Stomach (tissue), 4 donors: ENCODE measurements at regions not wholly inside any gene's neighbourhood (a gene's known extent, or its start where the extent isn't known, plus 50 kb on each side); places are given as distances from the start of the nearest gene placed in this dataset.

Experiments used
- CTCF ChIP-seq, 7 experiments: fragments of 450-650 bp in 4 of 7; fragments of 200-600 bp in 3 of 7; sonication (generic) in 3 of 7; IDR thresholded peaks; one replicate each; pipeline ENCODE4 v1.5.1; 2016 to 2019; ENCODE audit warnings: antibody characterized with exemption in 7 of 7, control low read depth in 2 of 7, mild to moderate bottlenecking in 1 of 7
- POLR2AphosphoS5 ChIP-seq, 3 donors: sonication (generic); formaldehyde crosslinking; IDR thresholded peaks; one replicate each; pipeline ENCODE4 v1.6.1; 2016; ENCODE audit warnings: antibody characterized with exemption in 3 of 3

GRCh38 chr18:42417189-42417588 is 462.2 kb downstream of the PIK3C3 start:
- TF ChIP-seq POLR2AphosphoS5 (IDR thresholded peaks at IDR 0.05) (no peak), CTCF (IDR thresholded peaks at IDR 0.05) (no peak)
